HG03432 (cell line): ENCODE measurements at regions not wholly inside any gene's neighbourhood (a gene's known extent, or its start where the extent isn't known, plus 50 kb on each side); places are given as distances from the start of the nearest gene placed in this dataset.

Experiments
- ATAC-seq: cut with Tn5 transposase; IDR thresholded peaks from one replicate; pipeline ENCODE4 v1.9.1; 2021; ENCODE audit warnings: mild to moderate bottlenecking, moderate library complexity; ENCODE audit not compliant: unreplicated experiment

- ATAC-seq = no peak
These were observed 184.0 kb downstream of the CYLD start for GRCh38 chr16:50925758-50926357.

- no peak for ATAC-seq
These were observed 183.1 kb downstream of the CYLD start for GRCh38 chr16:50924759-50925545.

- ATAC-seq = no peak
These were observed 176.2 kb downstream of the CYLD start for GRCh38 chr16:50917950-50918703.

GRCh38 chr16:50916040-50916439, 174.2 kb downstream of the CYLD start:
- ATAC-seq = no peak

- no peak for ATAC-seq
These were observed 173.2 kb downstream of the CYLD start for GRCh38 chr16:50915120-50915519.

GRCh38 chr16:50910736-50911100, 168.8 kb downstream of the CYLD start:
- ATAC-seq = no peak

- no peak for ATAC-seq
These were observed 168.2 kb downstream of the CYLD start for GRCh38 chr16:50909831-50910735.

- ATAC-seq = no peak
These were observed 166.6 kb downstream of the CYLD start for GRCh38 chr16:50908468-50908867.

- ATAC-seq = no peak
These were observed 164.6 kb downstream of the CYLD start for GRCh38 chr16:50906454-50906853.

- ATAC-seq = no peak
These were observed 160.6 kb downstream of the CYLD start for GRCh38 chr16:50902457-50902856.

- ATAC-seq = no peak
These were observed 159.2 kb downstream of the CYLD start for GRCh38 chr16:50901062-50901461.

GRCh38 chr16:50900391-50900942, 158.6 kb downstream of the CYLD start:
- no peak for ATAC-seq

GRCh38 chr16:50899951-50900350, 158.1 kb downstream of the CYLD start:
- no peak for ATAC-seq

- no peak for ATAC-seq
These were observed 147.9 kb downstream of the CYLD start for GRCh38 chr16:50889746-50890145.

- ATAC-seq = no peak
These were observed 147.4 kb downstream of the CYLD start for GRCh38 chr16:50889276-50889675.

- ATAC-seq = no peak
These were observed 146.8 kb downstream of the CYLD start for GRCh38 chr16:50888486-50889261.

GRCh38 chr16:50887500-50888298, 145.8 kb downstream of the CYLD start:
- ATAC-seq = no peak

GRCh38 chr16:50884066-50884860, 142.4 kb downstream of the CYLD start:
- no peak for ATAC-seq
